ENCODE measurements at regions not wholly inside any gene's neighbourhood (a gene's known extent, or its start where the extent isn't known, plus 50 kb on each side); places are given as distances from the start of the nearest gene placed in this dataset.

DNA sequence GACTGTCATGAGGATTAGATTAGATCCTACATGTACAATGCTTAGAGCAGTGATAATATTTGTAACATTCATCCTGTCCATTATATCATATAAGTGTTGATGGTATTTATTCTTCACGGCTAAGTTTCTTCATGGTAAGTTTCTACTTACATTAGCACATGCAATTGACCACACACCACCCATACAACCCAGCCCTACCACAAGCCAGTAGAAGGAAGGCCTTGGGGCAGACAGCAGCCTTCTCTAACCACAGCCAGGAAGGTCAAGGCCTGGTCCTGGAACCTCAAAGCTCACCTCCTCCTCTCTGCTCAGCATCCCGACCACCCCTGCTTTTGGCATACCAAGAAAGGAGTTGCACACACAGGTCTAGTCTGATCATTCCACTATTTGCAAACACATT, 245.2 kb upstream of the SDK2 start:
- FAIRE-seq (no peak), ATAC-seq (no peak), DNase-seq (ENCODE audit: low spot score) (no peak)
- Histone ChIP-seq H3K36me3 (replicated peaks in 1 of 2; ENCODE audit: control insufficient read depth in 1 of 2, insufficient read depth in 2 of 2, low read length in 2 of 2) (no peaks in the 10 kb centered on the region), H3K9ac (ENCODE audit: insufficient read depth, low read depth, low read length) (no peak overlapping the region), H2AFZ (ENCODE audit: low read length) (no peak overlapping the region), H3K27ac (ENCODE audit: extremely low read length, insufficient read depth, low read length) (no peak overlapping the region), H3K27me3 (ENCODE audit: control insufficient read depth in 1 of 2, insufficient read depth in 2 of 2, low read length in 2 of 2) (peaks cover 0 to 3% of the 10 kb centered on the region in 2 experiments; a peak in 2 of 5 replicates), H3K4me3 (replicated peaks in 1 of 3; ENCODE audit: insufficient read depth in 1 of 3, low read depth in 2 of 3, low read length in 3 of 3) (no peak overlapping the region), H3K79me2 (ENCODE audit: insufficient read depth, low read length) (no peaks in the 10 kb centered on the region), H3K9me3 (ENCODE audit: low read length) (no peaks in the 10 kb centered on the region), H3K4me2 (ENCODE audit: low read depth, low read length) (no peak overlapping the region), H4K20me1 (ENCODE audit: insufficient read depth, low read length) (no peaks in the 10 kb centered on the region), H3K4me1 (ENCODE audit: insufficient read depth, low read length) (no peaks in the 10 kb centered on the region)
- intact Hi-C loops (cut with micrococcal nuclease; ENCODE audit: unreplicated experiment): no loop called here
- no TSS peak for BruUV-seq (replicated peaks)
- ChIA-PET POLR2A (no interaction called here), CTCF (ENCODE audit: low intra/inter-chr PET ratio, low total read pairs) (no interaction called here)
- in situ Hi-C loops (cut with HindIII; ENCODE audit: extremely low pct_ligation_motif_present, low pct_unique_long_range_greater_than_20kb): no loop called here
- WGBS (ENCODE audit: low lambda C conversion rate): 16% methylated on average over 2 of the region's 2 CpGs
- no peak for TF ChIP-seq ATF7-NPFF (CRISPR knock-in tag; IDR thresholded peaks at IDR 0.05; ENCODE audit: low read depth)
- TF ChIP-seq, protein P1, sequence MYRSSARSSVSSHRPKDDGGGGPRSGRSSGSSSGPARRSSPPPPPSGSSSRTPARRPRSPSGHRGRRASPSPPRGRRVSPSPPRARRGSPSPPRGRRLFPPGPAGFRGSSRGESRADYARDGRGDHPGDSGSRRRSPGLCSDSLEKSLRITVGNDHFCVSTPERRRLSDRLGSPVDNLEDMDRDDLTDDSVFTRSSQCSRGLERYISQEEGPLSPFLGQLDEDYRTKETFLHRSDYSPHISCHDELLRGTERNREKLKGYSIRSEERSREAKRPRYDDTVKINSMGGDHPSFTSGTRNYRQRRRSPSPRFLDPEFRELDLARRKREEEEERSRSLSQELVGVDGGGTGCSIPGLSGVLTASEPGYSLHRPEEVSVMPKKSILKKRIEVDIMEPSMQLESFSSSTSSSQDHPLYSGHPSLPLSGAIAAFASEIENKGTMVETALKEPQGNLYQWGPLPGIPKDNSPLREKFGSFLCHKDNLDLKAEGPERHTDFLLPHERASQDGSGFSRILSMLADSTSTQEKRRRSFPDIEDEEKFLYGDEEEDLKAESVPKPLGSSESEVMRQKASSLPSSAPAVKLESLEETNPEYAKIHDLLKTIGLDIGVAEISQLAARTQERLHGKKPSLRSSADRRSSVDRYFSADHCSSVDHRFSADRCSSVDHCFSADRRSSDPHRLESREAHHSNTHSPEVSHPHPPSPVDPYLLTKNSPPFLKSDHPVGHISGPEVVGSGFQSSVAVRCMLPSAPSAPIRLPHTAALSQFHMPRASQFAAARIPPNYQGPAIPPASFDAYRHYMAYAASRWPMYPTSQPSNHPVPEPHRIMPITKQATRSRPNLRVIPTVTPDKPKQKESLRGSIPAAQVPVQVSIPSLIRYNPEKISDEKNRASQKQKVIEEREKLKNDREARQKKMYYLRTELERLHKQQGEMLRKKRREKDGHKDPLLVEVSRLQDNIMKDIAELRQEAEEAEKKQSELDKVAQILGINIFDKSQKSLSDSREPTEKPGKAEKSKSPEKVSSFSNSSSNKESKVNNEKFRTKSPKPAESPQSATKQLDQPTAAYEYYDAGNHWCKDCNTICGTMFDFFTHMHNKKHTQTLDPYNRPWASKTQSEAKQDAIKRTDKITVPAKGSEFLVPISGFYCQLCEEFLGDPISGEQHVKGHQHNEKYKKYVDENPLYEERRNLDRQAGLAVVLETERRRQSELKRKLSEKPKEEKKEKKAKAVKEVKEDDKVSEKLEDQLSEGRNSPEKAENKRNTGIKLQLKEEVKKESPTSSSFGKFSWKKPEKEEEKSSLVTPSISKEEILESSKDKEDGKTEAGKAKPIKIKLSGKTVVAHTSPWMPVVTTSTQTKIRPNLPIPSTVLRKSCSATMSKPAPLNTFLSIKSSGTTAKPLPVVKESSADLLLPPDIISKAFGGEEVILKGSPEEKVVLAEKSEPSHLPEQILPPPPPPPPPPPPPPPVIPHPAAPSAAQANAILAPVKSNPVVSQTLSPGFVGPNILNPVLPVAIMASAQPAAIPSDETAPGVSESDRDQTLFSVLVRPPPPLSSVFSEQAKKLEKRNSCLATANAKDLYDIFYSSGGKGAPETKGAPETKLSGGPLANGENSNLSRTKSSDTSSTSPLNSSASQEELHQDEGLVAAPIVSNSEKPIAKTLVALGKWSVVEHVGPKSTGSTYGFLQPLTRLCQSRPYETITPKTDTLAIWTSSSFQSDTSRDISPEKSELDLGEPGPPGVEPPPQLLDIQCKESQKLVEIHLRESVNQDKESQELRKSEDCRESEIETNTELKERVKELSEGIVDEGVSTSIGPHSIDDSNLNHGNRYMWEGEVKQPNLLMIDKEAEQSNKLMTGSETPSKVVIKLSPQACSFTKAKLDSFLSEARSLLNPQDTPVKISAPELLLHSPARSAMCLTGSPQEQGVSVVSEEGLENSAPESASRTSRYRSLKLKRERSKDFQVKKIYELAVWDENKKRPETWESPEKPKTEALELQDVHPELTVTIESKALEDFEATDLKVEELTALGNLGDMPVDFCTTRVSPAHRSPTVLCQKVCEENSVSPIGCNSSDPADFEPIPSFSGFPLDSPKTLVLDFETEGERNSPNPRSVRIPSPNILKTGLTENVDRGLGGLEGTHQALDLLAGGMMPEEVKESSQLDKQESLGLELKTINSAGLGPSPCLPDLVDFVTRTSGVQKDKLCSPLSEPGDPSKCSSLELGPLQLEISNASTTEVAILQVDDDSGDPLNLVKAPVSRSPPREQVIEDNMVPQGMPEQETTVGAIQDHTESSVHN (CRISPR knock-in tag; IDR thresholded peaks at IDR 0.05): no peak
- TF ChIP-seq, protein P2, sequence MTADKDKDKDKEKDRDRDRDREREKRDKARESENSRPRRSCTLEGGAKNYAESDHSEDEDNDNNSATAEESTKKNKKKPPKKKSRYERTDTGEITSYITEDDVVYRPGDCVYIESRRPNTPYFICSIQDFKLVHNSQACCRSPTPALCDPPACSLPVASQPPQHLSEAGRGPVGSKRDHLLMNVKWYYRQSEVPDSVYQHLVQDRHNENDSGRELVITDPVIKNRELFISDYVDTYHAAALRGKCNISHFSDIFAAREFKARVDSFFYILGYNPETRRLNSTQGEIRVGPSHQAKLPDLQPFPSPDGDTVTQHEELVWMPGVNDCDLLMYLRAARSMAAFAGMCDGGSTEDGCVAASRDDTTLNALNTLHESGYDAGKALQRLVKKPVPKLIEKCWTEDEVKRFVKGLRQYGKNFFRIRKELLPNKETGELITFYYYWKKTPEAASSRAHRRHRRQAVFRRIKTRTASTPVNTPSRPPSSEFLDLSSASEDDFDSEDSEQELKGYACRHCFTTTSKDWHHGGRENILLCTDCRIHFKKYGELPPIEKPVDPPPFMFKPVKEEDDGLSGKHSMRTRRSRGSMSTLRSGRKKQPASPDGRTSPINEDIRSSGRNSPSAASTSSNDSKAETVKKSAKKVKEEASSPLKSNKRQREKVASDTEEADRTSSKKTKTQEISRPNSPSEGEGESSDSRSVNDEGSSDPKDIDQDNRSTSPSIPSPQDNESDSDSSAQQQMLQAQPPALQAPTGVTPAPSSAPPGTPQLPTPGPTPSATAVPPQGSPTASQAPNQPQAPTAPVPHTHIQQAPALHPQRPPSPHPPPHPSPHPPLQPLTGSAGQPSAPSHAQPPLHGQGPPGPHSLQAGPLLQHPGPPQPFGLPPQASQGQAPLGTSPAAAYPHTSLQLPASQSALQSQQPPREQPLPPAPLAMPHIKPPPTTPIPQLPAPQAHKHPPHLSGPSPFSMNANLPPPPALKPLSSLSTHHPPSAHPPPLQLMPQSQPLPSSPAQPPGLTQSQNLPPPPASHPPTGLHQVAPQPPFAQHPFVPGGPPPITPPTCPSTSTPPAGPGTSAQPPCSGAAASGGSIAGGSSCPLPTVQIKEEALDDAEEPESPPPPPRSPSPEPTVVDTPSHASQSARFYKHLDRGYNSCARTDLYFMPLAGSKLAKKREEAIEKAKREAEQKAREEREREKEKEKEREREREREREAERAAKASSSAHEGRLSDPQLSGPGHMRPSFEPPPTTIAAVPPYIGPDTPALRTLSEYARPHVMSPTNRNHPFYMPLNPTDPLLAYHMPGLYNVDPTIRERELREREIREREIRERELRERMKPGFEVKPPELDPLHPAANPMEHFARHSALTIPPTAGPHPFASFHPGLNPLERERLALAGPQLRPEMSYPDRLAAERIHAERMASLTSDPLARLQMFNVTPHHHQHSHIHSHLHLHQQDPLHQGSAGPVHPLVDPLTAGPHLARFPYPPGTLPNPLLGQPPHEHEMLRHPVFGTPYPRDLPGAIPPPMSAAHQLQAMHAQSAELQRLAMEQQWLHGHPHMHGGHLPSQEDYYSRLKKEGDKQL (CRISPR knock-in tag; IDR thresholded peaks at IDR 0.05; ENCODE audit: low read depth): no peak
- TF ChIP-seq JUND (CRISPR knock-in tag; IDR thresholded peaks at IDR 0.05): no peak
- TF ChIP-seq BCL6 (CRISPR knock-in tag; IDR thresholded peaks at IDR 0.05): no peak
- TF ChIP-seq ZNF816 (CRISPR knock-in tag; IDR thresholded peaks at IDR 0.05; ENCODE audit: borderline replicate concordance): no peak
- no peak for TF ChIP-seq ELF1 (CRISPR knock-in tag; IDR thresholded peaks at IDR 0.05)
- TF ChIP-seq, protein P3, sequence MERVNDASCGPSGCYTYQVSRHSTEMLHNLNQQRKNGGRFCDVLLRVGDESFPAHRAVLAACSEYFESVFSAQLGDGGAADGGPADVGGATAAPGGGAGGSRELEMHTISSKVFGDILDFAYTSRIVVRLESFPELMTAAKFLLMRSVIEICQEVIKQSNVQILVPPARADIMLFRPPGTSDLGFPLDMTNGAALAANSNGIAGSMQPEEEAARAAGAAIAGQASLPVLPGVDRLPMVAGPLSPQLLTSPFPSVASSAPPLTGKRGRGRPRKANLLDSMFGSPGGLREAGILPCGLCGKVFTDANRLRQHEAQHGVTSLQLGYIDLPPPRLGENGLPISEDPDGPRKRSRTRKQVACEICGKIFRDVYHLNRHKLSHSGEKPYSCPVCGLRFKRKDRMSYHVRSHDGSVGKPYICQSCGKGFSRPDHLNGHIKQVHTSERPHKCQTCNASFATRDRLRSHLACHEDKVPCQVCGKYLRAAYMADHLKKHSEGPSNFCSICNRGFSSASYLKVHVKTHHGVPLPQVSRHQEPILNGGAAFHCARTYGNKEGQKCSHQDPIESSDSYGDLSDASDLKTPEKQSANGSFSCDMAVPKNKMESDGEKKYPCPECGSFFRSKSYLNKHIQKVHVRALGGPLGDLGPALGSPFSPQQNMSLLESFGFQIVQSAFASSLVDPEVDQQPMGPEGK (CRISPR knock-in tag; IDR thresholded peaks at IDR 0.05): no peak
- no peak for TF ChIP-seq KLF16 (CRISPR knock-in tag; IDR thresholded peaks at IDR 0.05)
- TF ChIP-seq ZC3H13 (CRISPR knock-in tag; IDR thresholded peaks at IDR 0.05): no peak

Measured in HepG2 (cell line).